ENCODE measurements at regions not wholly inside any gene's neighbourhood (a gene's known extent, or its start where the extent isn't known, plus 50 kb on each side); places are given as distances from the start of the nearest gene placed in this dataset.

- Histone ChIP-seq H3K23ac (ENCODE audit: insufficient read length, low read depth, low read length) (no peak overlapping the region), H4K91ac (ENCODE audit: insufficient read length, low read depth, low read length) (no peak overlapping the region), H2AFZ (ENCODE audit: low read length) (no peak overlapping the region), H2BK5ac (ENCODE audit: insufficient read length, low read length) (no peak overlapping the region), H2AK5ac (ENCODE audit: insufficient read length, low read length) (no peak overlapping the region), H3K14ac (ENCODE audit: insufficient read depth, low read length) (no peak overlapping the region), H3K9ac (ENCODE audit: extremely low read depth, insufficient read length, low read length) (no peak overlapping the region), H2BK20ac (ENCODE audit: low read depth, low read length, poor library complexity, severe bottlenecking) (no peak overlapping the region), H4K8ac (replicated peaks; ENCODE audit: insufficient read length, low read depth, low read length) (no peak overlapping the region), H4K5ac (ENCODE audit: insufficient read length, low read depth, low read length) (no peak overlapping the region), H3K4me2 (ENCODE audit: insufficient read depth, insufficient read length, low read length) (no peak overlapping the region), H2BK120ac (ENCODE audit: low read depth, low read length, poor library complexity, severe bottlenecking) (no peak overlapping the region), H3K27me3 (ENCODE audit: insufficient read depth, low read length) (no peaks in the 10 kb centered on the region), H2BK15ac (ENCODE audit: low read depth, low read length) (no peak overlapping the region), H3K56ac (ENCODE audit: insufficient read length, low read depth, low read length) (no peak overlapping the region), H2BK12ac (ENCODE audit: insufficient read length, low read depth, low read length) (no peak overlapping the region), H3K18ac (ENCODE audit: insufficient read length, low read depth, low read length) (no peak overlapping the region), H4K20me1 (ENCODE audit: control insufficient read depth, insufficient read depth, insufficient read length) (no peaks in the 10 kb centered on the region), H3K4me1 (ENCODE audit: insufficient read depth, low read length) (peaks cover 9% of the 10 kb centered on the region; the same call in 1 of the 2 replicates), H3K79me1 (ENCODE audit: insufficient read depth, low read depth, low read length, poor library complexity, severe bottlenecking) (no peaks in the 10 kb centered on the region), H3T11ph (ENCODE audit: low read length) (no peak overlapping the region), H3K9me3 (ENCODE audit: control insufficient read depth, low read depth, low read length) (no peaks in the 10 kb centered on the region), H3K4ac (ENCODE audit: low read depth, low read length) (no peak overlapping the region), H3K23me2 (ENCODE audit: insufficient read length, low read depth, low read length, poor library complexity, severe bottlenecking) (no peaks in the 10 kb centered on the region), H3K27ac (ENCODE audit: insufficient read length, low read depth, low read length) (no peak overlapping the region), H3K79me2 (ENCODE audit: insufficient read depth, low read length) (no peaks in the 10 kb centered on the region; the same call in 1 of the 2 replicates)
- no CpG with 5 or more reads among the region's 4 CpGs for WGBS (ENCODE audit: extremely low coverage, insufficient read length, low lambda C conversion rate)
- TF ChIP-seq, protein P1, sequence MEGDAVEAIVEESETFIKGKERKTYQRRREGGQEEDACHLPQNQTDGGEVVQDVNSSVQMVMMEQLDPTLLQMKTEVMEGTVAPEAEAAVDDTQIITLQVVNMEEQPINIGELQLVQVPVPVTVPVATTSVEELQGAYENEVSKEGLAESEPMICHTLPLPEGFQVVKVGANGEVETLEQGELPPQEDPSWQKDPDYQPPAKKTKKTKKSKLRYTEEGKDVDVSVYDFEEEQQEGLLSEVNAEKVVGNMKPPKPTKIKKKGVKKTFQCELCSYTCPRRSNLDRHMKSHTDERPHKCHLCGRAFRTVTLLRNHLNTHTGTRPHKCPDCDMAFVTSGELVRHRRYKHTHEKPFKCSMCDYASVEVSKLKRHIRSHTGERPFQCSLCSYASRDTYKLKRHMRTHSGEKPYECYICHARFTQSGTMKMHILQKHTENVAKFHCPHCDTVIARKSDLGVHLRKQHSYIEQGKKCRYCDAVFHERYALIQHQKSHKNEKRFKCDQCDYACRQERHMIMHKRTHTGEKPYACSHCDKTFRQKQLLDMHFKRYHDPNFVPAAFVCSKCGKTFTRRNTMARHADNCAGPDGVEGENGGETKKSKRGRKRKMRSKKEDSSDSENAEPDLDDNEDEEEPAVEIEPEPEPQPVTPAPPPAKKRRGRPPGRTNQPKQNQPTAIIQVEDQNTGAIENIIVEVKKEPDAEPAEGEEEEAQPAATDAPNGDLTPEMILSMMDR (conservative IDR thresholded peaks at IDR 0.05), result no peak
- DNase-seq, result no peak
- H3K36me3 Mint-ChIP-seq (ENCODE audit: insufficient read depth in 1 of 3, low read depth in 3 of 3), result peaks cover 8 to 20% (median 9%) of the 10 kb centered on the region in 3 experiments; a peak in 6 of 7 replicates
- no peaks in the 10 kb centered on the region; the same call in none of the 2 replicates for H3K27me3 Mint-ChIP-seq (ENCODE audit: low read depth)
- no peak overlapping the region for H3K4me3 Mint-ChIP-seq
- no peak overlapping the region for H3K27ac Mint-ChIP-seq
- H3K4me1 Mint-ChIP-seq, result peaks cover 24 to 29% of the 10 kb centered on the region in 2 experiments
- peaks cover 9 to 11% of the 10 kb centered on the region in 2 experiments for H3K9me3 Mint-ChIP-seq
Observed at GRCh38 chr6:14888575-14889000, 357.3 kb upstream of the JARID2 start.
